ENCODE measurements at regions not wholly inside any gene's neighbourhood (a gene's known extent, or its start where the extent isn't known, plus 50 kb on each side); places are given as distances from the start of the nearest gene placed in this dataset.
"Not testable (repeated sequence)": the region's sequence is repeated elsewhere in the genome, so short reads cannot be mapped to it uniquely, and the experiment has no call there.

- not testable (repeated sequence) for H2AFZ ChIP-seq; H3K9me3 ChIP-seq (ENCODE audit: control insufficient read depth, low read length); H3K9ac ChIP-seq; H3K27me3 ChIP-seq (ENCODE audit: control insufficient read depth, insufficient read depth, low read length); H3K36me3 ChIP-seq (ENCODE audit: control insufficient read depth, insufficient read depth, low read length); H3K4me3 ChIP-seq (ENCODE audit: low read depth, low read length); H3K4me2 ChIP-seq (ENCODE audit: low read length); H3K79me2 ChIP-seq; H3K4me1 ChIP-seq; H3K27ac ChIP-seq
Measured at GRCh38 chr3:106075731-106076130, 206.9 kb upstream of the CBLB start.

- H3K4me2 ChIP-seq (ENCODE audit: low read length): no peak overlapping the region
- TF ChIP-seq CTCF (IDR thresholded peaks at IDR 0.05): no peak
- H3K4me1 ChIP-seq: no peaks in the 10 kb centered on the region
- no peaks in the 10 kb centered on the region for H3K79me2 ChIP-seq
- no peak overlapping the region for H3K9ac ChIP-seq
- H3K27ac ChIP-seq: no peak overlapping the region
- H3K9me3 ChIP-seq (ENCODE audit: control insufficient read depth, low read length): no peaks in the 10 kb centered on the region
- no peaks in the 10 kb centered on the region for H3K36me3 ChIP-seq (ENCODE audit: control insufficient read depth, insufficient read depth, low read length)
- no peak overlapping the region for H2AFZ ChIP-seq
- H3K27me3 ChIP-seq (ENCODE audit: control insufficient read depth, insufficient read depth, low read length): no peaks in the 10 kb centered on the region
- H3K4me3 ChIP-seq (ENCODE audit: low read depth, low read length): no peak overlapping the region
Measured at GRCh38 chr3:106078635-106079034, 209.8 kb upstream of the CBLB start.

GRCh38 chr3:106082616-106083015 lies 213.8 kb upstream of the CBLB start:
- TF ChIP-seq CTCF (IDR thresholded peaks at IDR 0.05): no peak
- H3K9ac ChIP-seq: no peak overlapping the region

GRCh38 chr3:106083207-106083606 lies 214.4 kb upstream of the CBLB start:
- H2AFZ ChIP-seq: no peak overlapping the region
- no peaks in the 10 kb centered on the region for H3K79me2 ChIP-seq
- H3K9ac ChIP-seq: no peak overlapping the region
- no peak for TF ChIP-seq CTCF (IDR thresholded peaks at IDR 0.05)
- H3K4me2 ChIP-seq (ENCODE audit: low read length): no peak overlapping the region
- no peak overlapping the region for H3K27ac ChIP-seq
- H3K36me3 ChIP-seq (ENCODE audit: control insufficient read depth, insufficient read depth, low read length): no peaks in the 10 kb centered on the region
- H3K27me3 ChIP-seq (ENCODE audit: control insufficient read depth, insufficient read depth, low read length): no peaks in the 10 kb centered on the region
- no peaks in the 10 kb centered on the region for H3K4me1 ChIP-seq
- H3K4me3 ChIP-seq (ENCODE audit: low read depth, low read length): no peak overlapping the region
- H3K9me3 ChIP-seq (ENCODE audit: control insufficient read depth, low read length): no peaks in the 10 kb centered on the region

More at GRCh38 chr3:106082616-106083015, 213.8 kb upstream of the CBLB start:
- Histone ChIP-seq H2AFZ (no peak overlapping the region), H3K36me3 (ENCODE audit: control insufficient read depth, insufficient read depth, low read length) (no peaks in the 10 kb centered on the region), H3K27ac (no peak overlapping the region), H3K4me2 (ENCODE audit: low read length) (no peak overlapping the region), H3K79me2 (no peaks in the 10 kb centered on the region), H3K4me3 (ENCODE audit: low read depth, low read length) (no peak overlapping the region), H3K9me3 (ENCODE audit: control insufficient read depth, low read length) (no peaks in the 10 kb centered on the region), H3K4me1 (no peaks in the 10 kb centered on the region), H3K27me3 (ENCODE audit: control insufficient read depth, insufficient read depth, low read length) (no peaks in the 10 kb centered on the region)

GRCh38 chr3:106083854-106084253 lies 215.0 kb upstream of the CBLB start:
- no peak for TF ChIP-seq CTCF (IDR thresholded peaks at IDR 0.05)
- H3K27me3 ChIP-seq (ENCODE audit: control insufficient read depth, insufficient read depth, low read length): no peaks in the 10 kb centered on the region

More at GRCh38 chr3:106083854-106084253, 215.0 kb upstream of the CBLB start:
- no peaks in the 10 kb centered on the region for H3K36me3 ChIP-seq (ENCODE audit: control insufficient read depth, insufficient read depth, low read length)
- H3K9me3 ChIP-seq (ENCODE audit: control insufficient read depth, low read length): no peaks in the 10 kb centered on the region
- no peak overlapping the region for H3K4me3 ChIP-seq (ENCODE audit: low read depth, low read length)
- H2AFZ ChIP-seq: no peak overlapping the region
- no peaks in the 10 kb centered on the region for H3K4me1 ChIP-seq
- H3K4me2 ChIP-seq (ENCODE audit: low read length): no peak overlapping the region
- no peaks in the 10 kb centered on the region for H3K79me2 ChIP-seq
- no peak overlapping the region for H3K27ac ChIP-seq
- no peak overlapping the region for H3K9ac ChIP-seq

Measured in parathyroid adenoma (tissue), 2 donors.